A549 (cell line): ENCODE measurements at regions not wholly inside any gene's neighbourhood (a gene's known extent, or its start where the extent isn't known, plus 50 kb on each side); places are given as distances from the start of the nearest gene placed in this dataset.

Experiments
- ATAC-seq, 2 experiments: fragments of 200-7000 bp in 1 of 2; fragments of >200 bp in 1 of 2; cut with Nextera tagmentation in 1 of 2; cut with Tn5 transposase in 1 of 2; 3 replicates each; pipeline versions ENCODE4 v1.8.0 to v1.9.1; 2018 to 2020; ENCODE audit warnings: mild to moderate bottlenecking in 1 of 2, moderate library complexity in 1 of 2
- CTCF ChIA-PET: fragments of 300-600 bp; sonication (Branson Sonifier 250); formaldehyde crosslinking; extraction: SDS; loops from one replicate; lab custom pipeline; 2021; ENCODE audit warnings: antibody characterized with exemption, inconsistent platforms; lab: Yijun Ruan, JAX
- POLR2A ChIA-PET: fragments of 350-600 bp; formaldehyde crosslinking; extraction: SDS; loops from one replicate; lab custom pipeline; 2021; ENCODE audit warnings: antibody characterized with exemption, inconsistent platforms; lab: Yijun Ruan, JAX
- DNase-seq, 2 experiments: peaks; one replicate each; pipeline versions ENCODE4 v3.0.0 to v3.0.0-alpha.2; 2011 to 2016; ENCODE audit warnings: low read depth in 1 of 2, low spot score in 1 of 2
- FAIRE-seq: peaks from 2 replicates; lab custom pipeline; 2011; peaks lifted over from hg19 to GRCh38; lab: Jason Lieb, UNC
- H3K27ac ChIP-seq, 2 experiments: fragments of >200 bp; sonication (Bioruptor Twin); formaldehyde crosslinking; 3 replicates each; pipeline ENCODE4 v1.5.1; 2016 to 2017
- H3K4me1 ChIP-seq: fragments of >200 bp; sonication (Bioruptor Twin); formaldehyde crosslinking; 3 replicates; pipeline ENCODE4 v1.6.1; 2016
- H3K4me2 ChIP-seq: fragments of >200 bp; sonication (Bioruptor Twin); formaldehyde crosslinking; 3 replicates; pipeline ENCODE4 v1.6.1; 2016
- H3K4me3 ChIP-seq: fragments of >200 bp; sonication (Bioruptor Twin); formaldehyde crosslinking; 3 replicates; pipeline ENCODE4 v1.5.1; 2016
- H3K9me3 ChIP-seq: fragments of >200 bp; sonication (Bioruptor Twin); formaldehyde crosslinking; 3 replicates; pipeline ENCODE4 v1.6.1; 2016
- BHLHE40 ChIP-seq: IDR thresholded peaks from 2 replicates; pipeline ENCODE4 v1.6.1; 2012; ENCODE audit warnings: low read depth, low read length, inconsistent platforms
- CBX8 ChIP-seq: fragments of 200-600 bp; sonication (generic); IDR thresholded peaks from 2 replicates; pipeline ENCODE4 v1.6.1; 2016
- E2F6 ChIP-seq: IDR thresholded peaks from 2 replicates; pipeline ENCODE4 v1.6.1; 2012; ENCODE audit warnings: low read depth, borderline replicate concordance
- EHF ChIP-seq: fragments of 250-450 bp; sonication (Bioruptor Pico); IDR thresholded peaks from 2 replicates; pipeline ENCODE4 v1.5.0; 2020; ENCODE audit warnings: mild to moderate bottlenecking
- EP300 ChIP-seq, 2 experiments: fragments of >200 bp; sonication (Bioruptor Twin); formaldehyde crosslinking; IDR thresholded peaks; 2 replicates in 1 of 2; 3 replicates in 1 of 2; pipeline ENCODE4 v1.6.1; 2016 to 2017
- ESRRA ChIP-seq: fragments of 150-350 bp; IDR thresholded peaks from 2 replicates; pipeline ENCODE4 v1.6.1; 2014; ENCODE audit warnings: mild to moderate bottlenecking, low read length, borderline replicate concordance
- FOSL2 ChIP-seq, 2 experiments: fragments of 450-650 bp in 1 of 2; fragments of >200 bp in 1 of 2; sonication (Bioruptor Twin) in 1 of 2; formaldehyde crosslinking; IDR thresholded peaks; 2 replicates each; pipeline versions ENCODE4 v1.5.0 to v1.6.1; 2016 to 2020; ENCODE audit warnings: mild to moderate bottlenecking in 1 of 2, moderate library complexity in 1 of 2
- HMGXB4 ChIP-seq: fragments of 250-450 bp; sonication (Bioruptor Pico); IDR thresholded peaks from 2 replicates; pipeline ENCODE4 v1.5.0; 2021; ENCODE audit warnings: mild to moderate bottlenecking, moderate library complexity, borderline replicate concordance
- HOXB5 ChIP-seq: fragments of 250-450 bp; sonication (Bioruptor Pico); IDR thresholded peaks from 2 replicates; pipeline ENCODE4 v1.5.0; 2020; ENCODE audit warnings: mild to moderate bottlenecking, moderate library complexity
- JUN ChIP-seq, 2 experiments: fragments of >200 bp; sonication (Bioruptor Twin); formaldehyde crosslinking; IDR thresholded peaks; 2 replicates in 1 of 2; 3 replicates in 1 of 2; pipeline ENCODE4 v1.6.1; 2016 to 2017
- MAX ChIP-seq: IDR thresholded peaks from 2 replicates; pipeline ENCODE4 v1.6.1; 2012
- PBX3 ChIP-seq: IDR thresholded peaks from 2 replicates; pipeline ENCODE4 v1.6.1; 2012
- POLR2A ChIP-seq: IDR thresholded peaks from 2 replicates; pipeline ENCODE4 v1.6.1; 2012; ENCODE audit warnings: mild to moderate bottlenecking, low read length
- RAD21 ChIP-seq, 2 experiments: fragments of >200 bp in 1 of 2; sonication (Bioruptor Twin) in 1 of 2; formaldehyde crosslinking in 1 of 2; IDR thresholded peaks in 1 of 2; conservative IDR thresholded peaks in 1 of 2; 2 replicates in 1 of 2; 3 replicates in 1 of 2; pipeline ENCODE4 v1.6.1; 2012 to 2018; ENCODE audit warnings: inconsistent platforms in 1 of 2
- RCOR1 ChIP-seq: fragments of 150-350 bp; IDR thresholded peaks from 2 replicates; pipeline ENCODE4 v1.6.1; 2014; ENCODE audit warnings: antibody characterized with exemption, low read length, low read depth
- REST ChIP-seq: fragments of 200-600 bp; sonication (generic); IDR thresholded peaks from 2 replicates; pipeline ENCODE4 v1.6.1; 2016; ENCODE audit warnings: antibody characterized with exemption, mild to moderate bottlenecking, moderate library complexity
- SMC3 ChIP-seq: fragments of >200 bp; sonication (Bioruptor Twin); formaldehyde crosslinking; IDR thresholded peaks from 3 replicates; pipeline ENCODE4 v1.6.1; 2018; ENCODE audit warnings: inconsistent platforms
- SREBF2 ChIP-seq: fragments of 450-650 bp; IDR thresholded peaks from 2 replicates; pipeline ENCODE4 v1.6.1; 2014; ENCODE audit warnings: mild to moderate bottlenecking, moderate library complexity
- USF2 ChIP-seq: fragments of 450-650 bp; IDR thresholded peaks from 2 replicates; pipeline ENCODE4 v1.6.1; 2014; ENCODE audit warnings: antibody characterized with exemption
- WGBS: methylation state at CpG from one replicate; pipeline ENCODE4 v1.1.6; 2017; ENCODE audit errors: missing lambda C conversion rate; 5-methylcytosine and 5-hydroxymethylcytosine counted together

GRCh38 chrX:39777623-39778025 lies 320.1 kb downstream of the BCOR start:
- H3K4me1 ChIP-seq = peaks cover 22% of the 10 kb centered on the region
- H3K27ac ChIP-seq = no peak overlapping the region
- ATAC-seq (no peak), DNase-seq (no peak), FAIRE-seq (no peak)
- WGBS = 85% methylated on average over 5 of the region's 5 CpGs
- CTCF ChIA-PET = no interaction called here
- H3K4me2 ChIP-seq = no peak overlapping the region
- no peak overlapping the region for H3K4me3 ChIP-seq
- POLR2A ChIA-PET = no interaction called here
- no peak for TF ChIP-seq PBX3
- TF ChIP-seq HMGXB4 = no peak
- TF ChIP-seq SMC3 = no peak
- no peak for TF ChIP-seq ESRRA
- TF ChIP-seq JUN (IDR thresholded peaks at IDR 0.05) = no peak
- no peak for TF ChIP-seq E2F6
- no peak for TF ChIP-seq POLR2A
- TF ChIP-seq RCOR1 = no peak
- no peak for TF ChIP-seq MAX
- no peak for TF ChIP-seq FOSL2 (IDR thresholded peaks at IDR 0.05)
- no peak for TF ChIP-seq FOSL2 (CRISPR knock-in tag; IDR thresholded peaks at IDR 0.05)
- no peak for TF ChIP-seq EP300 (IDR thresholded peaks at IDR 0.05)
- TF ChIP-seq HOXB5 (CRISPR knock-in tag) = no peak
- no peak for TF ChIP-seq RAD21 (conservative IDR thresholded peaks at IDR 0.05 in 1 of 2, IDR thresholded peaks at IDR 0.05 in 1 of 2)
- TF ChIP-seq EHF (CRISPR knock-in tag) = no peak
- no peak for TF ChIP-seq CBX8
- no peak for TF ChIP-seq BHLHE40
- no peak for TF ChIP-seq USF2
- no peak for TF ChIP-seq REST
- no peak for TF ChIP-seq SREBF2
- H3K9me3 ChIP-seq = peaks cover 13% of the 10 kb centered on the region
